ENCODE measurements at regions not wholly inside any gene's neighbourhood (a gene's known extent, or its start where the extent isn't known, plus 50 kb on each side); places are given as distances from the start of the nearest gene placed in this dataset.
"Not testable (repeated sequence)": the region's sequence is repeated elsewhere in the genome, so short reads cannot be mapped to it uniquely, and the experiment has no call there.

GRCh38 chr20:2223558-2224367, 72.0 kb upstream of the TGM3 start:
- TF ChIP-seq BHLHE40 (IDR thresholded peaks at IDR 0.05; ENCODE audit: borderline replicate concordance) (no peak), SUZ12 (IDR thresholded peaks at IDR 0.05) (no peak), HDGF (IDR thresholded peaks at IDR 0.05; ENCODE audit: borderline replicate concordance) (no peak), SP1 (IDR thresholded peaks at IDR 0.05) (no peak), CTBP1 (IDR thresholded peaks at IDR 0.05; ENCODE audit: borderline replicate concordance) (no peak), FOXA1 (IDR thresholded peaks at IDR 0.05) (no peak), ZNF384 (IDR thresholded peaks at IDR 0.05) (no peak), NFRKB (IDR thresholded peaks at IDR 0.05) (no peak), LEF1 (IDR thresholded peaks at IDR 0.05; ENCODE audit: borderline replicate concordance) (no peak), L3MBTL2 (conservative IDR thresholded peaks at IDR 0.05) (no peak), TARDBP (IDR thresholded peaks at IDR 0.05) (no peak), ARNT (IDR thresholded peaks at IDR 0.05) (no peak), ELF4 (IDR thresholded peaks at IDR 0.05) (no peak)
- CTCF ChIA-PET = no interaction called here
- POLR2A ChIA-PET = no interaction called here
- no peak for DNase-seq (ENCODE audit: extremely low spot score)

- CTCF ChIA-PET = interaction anchor here (0.6 to 2.7 kb wide), 2 partner anchors 16 to 46 kb away, joined by 3 to 9 read pairs; no protein-coding TSS in a partner anchor
- no peak for DNase-seq (ENCODE audit: extremely low spot score)
- POLR2A ChIA-PET = no interaction called here
- no peak for TF ChIP-seq ELF4 (IDR thresholded peaks at IDR 0.05)
- TF ChIP-seq TARDBP (IDR thresholded peaks at IDR 0.05) = no peak
- no peak for TF ChIP-seq HDGF (IDR thresholded peaks at IDR 0.05; ENCODE audit: borderline replicate concordance)
- TF ChIP-seq NFRKB (IDR thresholded peaks at IDR 0.05) = no peak
- no peak for TF ChIP-seq BHLHE40 (IDR thresholded peaks at IDR 0.05; ENCODE audit: borderline replicate concordance)
- TF ChIP-seq FOXK2 (IDR thresholded peaks at IDR 0.05) = no peak
- no peak for TF ChIP-seq ZNF384 (IDR thresholded peaks at IDR 0.05)
- TF ChIP-seq L3MBTL2 (conservative IDR thresholded peaks at IDR 0.05) = no peak
- no peak for TF ChIP-seq FOXM1 (IDR thresholded peaks at IDR 0.05; ENCODE audit: borderline replicate concordance)
- TF ChIP-seq SUZ12 (IDR thresholded peaks at IDR 0.05) = no peak
- no peak for TF ChIP-seq CTBP1 (IDR thresholded peaks at IDR 0.05; ENCODE audit: borderline replicate concordance)
- no peak for TF ChIP-seq PKNOX1 (IDR thresholded peaks at IDR 0.05)
- no peak for TF ChIP-seq SP1 (IDR thresholded peaks at IDR 0.05)
- no peak for TF ChIP-seq ARNT (IDR thresholded peaks at IDR 0.05)
- TF ChIP-seq FOXA1 (IDR thresholded peaks at IDR 0.05) = no peak
- TF ChIP-seq LEF1 (IDR thresholded peaks at IDR 0.05; ENCODE audit: borderline replicate concordance) = no peak
Observed at GRCh38 chr20:2224368-2224639, 71.5 kb upstream of the TGM3 start.

GRCh38 chr20:2227285-2227684, 68.5 kb upstream of the TGM3 start:
- CTCF ChIA-PET = interaction anchor here (2.7 kb wide), 1 partner anchor 19 kb away, joined by 9 read pairs; no protein-coding TSS in a partner anchor
- DNase-seq (ENCODE audit: extremely low spot score); POLR2A ChIA-PET: not testable (repeated sequence)

GRCh38 chr20:2227861-2228260, 67.9 kb upstream of the TGM3 start:
- TF ChIP-seq FOXM1 (IDR thresholded peaks at IDR 0.05; ENCODE audit: borderline replicate concordance) (no peak), CTBP1 (IDR thresholded peaks at IDR 0.05; ENCODE audit: borderline replicate concordance) (no peak), ZNF384 (IDR thresholded peaks at IDR 0.05) (no peak), SUZ12 (IDR thresholded peaks at IDR 0.05) (no peak), PKNOX1 (IDR thresholded peaks at IDR 0.05) (no peak), NFRKB (IDR thresholded peaks at IDR 0.05) (no peak), ARNT (IDR thresholded peaks at IDR 0.05) (no peak), SP1 (IDR thresholded peaks at IDR 0.05) (no peak), BHLHE40 (IDR thresholded peaks at IDR 0.05; ENCODE audit: borderline replicate concordance) (no peak), FOXK2 (IDR thresholded peaks at IDR 0.05) (no peak), L3MBTL2 (conservative IDR thresholded peaks at IDR 0.05) (no peak), LEF1 (IDR thresholded peaks at IDR 0.05; ENCODE audit: borderline replicate concordance) (no peak)
- ChIA-PET CTCF (no interaction called here), POLR2A (no interaction called here)
- no peak for DNase-seq (ENCODE audit: extremely low spot score)

- POLR2A ChIA-PET = no interaction called here
- TF ChIP-seq PKNOX1 (IDR thresholded peaks at IDR 0.05) = no peak
- TF ChIP-seq ARNT (IDR thresholded peaks at IDR 0.05) = no peak
- no peak for TF ChIP-seq LEF1 (IDR thresholded peaks at IDR 0.05; ENCODE audit: borderline replicate concordance)
- TF ChIP-seq L3MBTL2 (conservative IDR thresholded peaks at IDR 0.05) = no peak
- no peak for TF ChIP-seq NFRKB (IDR thresholded peaks at IDR 0.05)
- no peak for TF ChIP-seq BHLHE40 (IDR thresholded peaks at IDR 0.05; ENCODE audit: borderline replicate concordance)
- TF ChIP-seq FOXK2 (IDR thresholded peaks at IDR 0.05) = no peak
- TF ChIP-seq FOXA1 (IDR thresholded peaks at IDR 0.05) = no peak
- no peak for TF ChIP-seq ELF4 (IDR thresholded peaks at IDR 0.05)
- TF ChIP-seq HDGF (IDR thresholded peaks at IDR 0.05; ENCODE audit: borderline replicate concordance) = no peak
- no peak for DNase-seq (ENCODE audit: extremely low spot score)
- CTCF ChIA-PET = no interaction called here
Observed at GRCh38 chr20:2228926-2229325, 66.9 kb upstream of the TGM3 start.

- CTCF ChIA-PET = interaction anchor here (0.6 kb wide), 1 partner anchor 482 kb away, joined by 3 read pairs; no protein-coding TSS in a partner anchor
- no peak for DNase-seq (ENCODE audit: extremely low spot score)
- TF ChIP-seq L3MBTL2 (conservative IDR thresholded peaks at IDR 0.05) = no peak
- no peak for TF ChIP-seq SP1 (IDR thresholded peaks at IDR 0.05)
- no peak for TF ChIP-seq ZNF384 (IDR thresholded peaks at IDR 0.05)
- TF ChIP-seq SUZ12 (IDR thresholded peaks at IDR 0.05) = no peak
- TF ChIP-seq PKNOX1 (IDR thresholded peaks at IDR 0.05) = no peak
- TF ChIP-seq FOXM1 (IDR thresholded peaks at IDR 0.05; ENCODE audit: borderline replicate concordance) = no peak
- TF ChIP-seq NFRKB (IDR thresholded peaks at IDR 0.05) = no peak
- TF ChIP-seq FOXA1 (IDR thresholded peaks at IDR 0.05) = no peak
- TF ChIP-seq BHLHE40 (IDR thresholded peaks at IDR 0.05; ENCODE audit: borderline replicate concordance) = no peak
- TF ChIP-seq LEF1 (IDR thresholded peaks at IDR 0.05; ENCODE audit: borderline replicate concordance) = no peak
- no peak for TF ChIP-seq ELF4 (IDR thresholded peaks at IDR 0.05)
- TF ChIP-seq HDGF (IDR thresholded peaks at IDR 0.05; ENCODE audit: borderline replicate concordance) = no peak
- no peak for TF ChIP-seq CTBP1 (IDR thresholded peaks at IDR 0.05; ENCODE audit: borderline replicate concordance)
- no peak for TF ChIP-seq FOXK2 (IDR thresholded peaks at IDR 0.05)
- TF ChIP-seq TARDBP (IDR thresholded peaks at IDR 0.05) = no peak
- no peak for TF ChIP-seq ARNT (IDR thresholded peaks at IDR 0.05)
- POLR2A ChIA-PET = no interaction called here
Observed at GRCh38 chr20:2230726-2231488, 64.9 kb upstream of the TGM3 start.
